Ovary (tissue), 3 donors: ENCODE measurements at regions not wholly inside any gene's neighbourhood (a gene's known extent, or its start where the extent isn't known, plus 50 kb on each side); places are given as distances from the start of the nearest gene placed in this dataset.

ENCODE experiments used
- CTCF ChIP-seq, 3 donors: fragments of 450-650 bp in 2 of 3; fragments of 200-600 bp in 1 of 3; IDR thresholded peaks; one replicate each; pipeline versions ENCODE4 v1.5.1 to v1.8.0; 2016 to 2022; ENCODE audit warnings: antibody characterized with exemption in 3 of 3, mild to moderate bottlenecking in 1 of 3
- EP300 ChIP-seq: sonication (generic); formaldehyde crosslinking; IDR thresholded peaks from one replicate; pipeline ENCODE4 v1.6.1; 2017; ENCODE audit warnings: antibody characterized with exemption
- POLR2A ChIP-seq: fragments of 450-650 bp; IDR thresholded peaks from one replicate; pipeline ENCODE4 v1.6.1; 2017; ENCODE audit warnings: antibody characterized with exemption, mild to moderate bottlenecking, moderate library complexity
- donor health status: DM: no; HTN: no; CAD: no.

- TF ChIP-seq POLR2A (no peak), CTCF (IDR thresholded peaks at IDR 0.05) (no peak), EP300 (no peak)
These were observed 168.1 kb downstream of the RBM26 start for GRCh38 chr13:79237981-79238380.
